Endodermal cell (in vitro differentiated cells): ENCODE measurements at regions not wholly inside any gene's neighbourhood (a gene's known extent, or its start where the extent isn't known, plus 50 kb on each side); places are given as distances from the start of the nearest gene placed in this dataset.
A peak's percentile ranks its signal among the peaks of the same experiment; 100 is the strongest.
"Not testable (repeated sequence)": the region's sequence is repeated elsewhere in the genome, so short reads cannot be mapped to it uniquely, and the experiment has no call there.

Experiments
- DNase-seq: peaks from one replicate; pipeline ENCODE4 v3.0.0-alpha.2; 2017
- H3K27ac ChIP-seq: 2 replicates; pipeline ENCODE4 v1.5.1; 2013; ENCODE audit warnings: mild to moderate bottlenecking, low read depth, low read length, moderate library complexity
- H3K27me3 ChIP-seq: 2 replicates; pipeline ENCODE4 v1.6.1; 2013; ENCODE audit warnings: mild to moderate bottlenecking, low read length, moderate library complexity; ENCODE audit not compliant: insufficient read depth, control insufficient read depth, poor library complexity, severe bottlenecking
- H3K36me3 ChIP-seq: 2 replicates; pipeline ENCODE4 v1.7.0; 2013; ENCODE audit warnings: mild to moderate bottlenecking, low read length, moderate library complexity; ENCODE audit not compliant: control insufficient read depth, insufficient read depth
- H3K4me1 ChIP-seq: one replicate; pipeline ENCODE4 v1.7.0; 2013; ENCODE audit warnings: low read length; ENCODE audit not compliant: control insufficient read depth, insufficient read depth
- H3K4me3 ChIP-seq: 2 replicates; pipeline ENCODE4 v1.5.1; 2013; ENCODE audit warnings: mild to moderate bottlenecking, low read length, moderate library complexity
- H3K9ac ChIP-seq: 2 replicates; pipeline ENCODE4 v1.6.1; 2013; ENCODE audit warnings: mild to moderate bottlenecking, low read length, moderate library complexity; ENCODE audit not compliant: poor library complexity, severe bottlenecking; ENCODE audit errors: extremely low read depth
- H3K9me3 ChIP-seq: 2 replicates; pipeline ENCODE4 v1.6.1; 2013; ENCODE audit warnings: mild to moderate bottlenecking, low read length, moderate library complexity; ENCODE audit not compliant: control insufficient read depth
- H3K27ac Mint-ChIP-seq: 2 replicates; pipeline ENCODE4 v1.8.0; 2020; ENCODE audit warnings: mixed read lengths
- H3K27me3 Mint-ChIP-seq: 2 replicates; pipeline ENCODE4 v1.8.0; 2021; ENCODE audit warnings: mild to moderate bottlenecking, mixed read lengths; ENCODE audit not compliant: insufficient read depth
- H3K36me3 Mint-ChIP-seq: 2 replicates; pipeline ENCODE4 v1.8.0; 2020; ENCODE audit warnings: low read depth, mixed read lengths
- H3K4me1 Mint-ChIP-seq: 2 replicates; pipeline ENCODE4 v1.8.0; 2020; ENCODE audit warnings: mixed read lengths
- H3K4me3 Mint-ChIP-seq: 2 replicates; pipeline ENCODE4 v1.8.0; 2020; ENCODE audit warnings: mild to moderate bottlenecking, moderate library complexity, mixed read lengths
- H3K9me3 Mint-ChIP-seq: 2 replicates; pipeline ENCODE4 v1.8.0; 2020; ENCODE audit warnings: mild to moderate bottlenecking, mixed read lengths
- WGBS, 2 experiments: methylation state at CpG; one replicate each; pipeline versions ENCODE4 v1.1.5 to v1.1.7; 2013; ENCODE audit warnings: missing lambda C conversion rate in 2 of 2, mixed read lengths in 1 of 2; ENCODE audit not compliant: insufficient coverage in 1 of 2, insufficient read length in 1 of 2; 5-methylcytosine and 5-hydroxymethylcytosine counted together

- not testable (repeated sequence) for H3K9me3 ChIP-seq, H3K27me3 Mint-ChIP-seq, H3K4me1 ChIP-seq, H3K4me1 Mint-ChIP-seq, H3K36me3 ChIP-seq, H3K9me3 Mint-ChIP-seq, H3K36me3 Mint-ChIP-seq, H3K9ac ChIP-seq, H3K27ac Mint-ChIP-seq, H3K27me3 ChIP-seq, H3K4me3 ChIP-seq, H3K27ac ChIP-seq, H3K4me3 Mint-ChIP-seq
- DNase-seq, result peak; percentile 38
These were observed 156.4 kb downstream of the SPDYE17 start for GRCh38 chr7:76875760-76876159.

DNA sequence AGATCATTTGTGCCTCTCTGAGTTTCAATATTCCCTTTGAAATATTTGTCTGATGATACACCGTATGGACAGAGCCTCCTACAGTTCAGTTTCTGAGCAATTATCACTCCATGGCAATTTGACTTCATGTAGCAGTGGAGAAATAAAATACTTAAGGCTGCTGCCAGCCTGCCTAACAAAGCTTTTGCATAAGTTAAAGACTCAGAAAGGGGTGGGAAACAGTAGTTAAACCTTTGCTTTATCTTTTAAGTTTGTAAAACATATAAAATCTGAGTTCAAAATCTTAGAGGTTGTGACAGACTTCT is 161.7 kb downstream of the SPDYE17 start:
- not testable (repeated sequence) for H3K9me3 ChIP-seq, H3K27me3 ChIP-seq, H3K27ac Mint-ChIP-seq, H3K4me3 ChIP-seq, H3K36me3 ChIP-seq, H3K4me1 ChIP-seq, H3K36me3 Mint-ChIP-seq, H3K9ac ChIP-seq, H3K4me1 Mint-ChIP-seq, H3K4me3 Mint-ChIP-seq, H3K9me3 Mint-ChIP-seq, DNase-seq, H3K27me3 Mint-ChIP-seq
- peak overlapping the region; percentile 68 for H3K27ac ChIP-seq
- WGBS, 2 experiments, result 83% methylated on average over 1 of the region's 1 CpG; no CpG with 5 or more reads in 1 of the 2 experiments

DNA sequence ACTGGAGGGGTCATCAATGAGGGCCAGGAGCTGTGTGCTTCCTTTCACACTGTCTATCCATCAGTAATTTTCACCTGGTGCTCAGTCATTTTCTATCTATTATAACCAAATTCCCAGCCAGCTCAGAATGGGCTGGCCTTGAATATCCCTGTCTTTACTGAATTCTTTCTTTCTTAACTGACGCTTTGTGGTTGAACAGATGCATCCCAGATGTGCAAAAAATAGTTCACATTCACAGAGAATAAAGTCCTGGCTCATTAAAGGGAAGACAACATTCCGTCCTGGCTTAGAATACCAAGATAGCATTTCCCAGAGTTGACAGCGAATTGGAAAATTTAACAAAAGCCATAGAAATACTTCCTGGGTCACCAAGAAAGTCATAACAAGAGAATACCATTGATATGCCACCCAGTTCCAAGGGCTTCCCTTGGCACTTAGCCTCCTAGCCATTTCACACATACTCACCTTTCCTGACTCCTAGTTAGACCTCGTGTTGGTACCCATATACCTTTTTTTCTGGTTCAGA is 164.7 kb downstream of the SPDYE17 start:
- H3K9ac ChIP-seq, H3K4me3 Mint-ChIP-seq, H3K4me3 ChIP-seq, H3K9me3 ChIP-seq, H3K36me3 ChIP-seq, H3K27ac Mint-ChIP-seq, H3K36me3 Mint-ChIP-seq, DNase-seq, H3K27me3 Mint-ChIP-seq, H3K9me3 Mint-ChIP-seq, H3K27ac ChIP-seq, H3K27me3 ChIP-seq, H3K4me1 Mint-ChIP-seq, H3K4me1 ChIP-seq: not testable (repeated sequence)
- WGBS, 2 experiments, result 100% methylated on average over 1 of the region's 4 CpGs; no CpG with 5 or more reads in 1 of the 2 experiments

DNA sequence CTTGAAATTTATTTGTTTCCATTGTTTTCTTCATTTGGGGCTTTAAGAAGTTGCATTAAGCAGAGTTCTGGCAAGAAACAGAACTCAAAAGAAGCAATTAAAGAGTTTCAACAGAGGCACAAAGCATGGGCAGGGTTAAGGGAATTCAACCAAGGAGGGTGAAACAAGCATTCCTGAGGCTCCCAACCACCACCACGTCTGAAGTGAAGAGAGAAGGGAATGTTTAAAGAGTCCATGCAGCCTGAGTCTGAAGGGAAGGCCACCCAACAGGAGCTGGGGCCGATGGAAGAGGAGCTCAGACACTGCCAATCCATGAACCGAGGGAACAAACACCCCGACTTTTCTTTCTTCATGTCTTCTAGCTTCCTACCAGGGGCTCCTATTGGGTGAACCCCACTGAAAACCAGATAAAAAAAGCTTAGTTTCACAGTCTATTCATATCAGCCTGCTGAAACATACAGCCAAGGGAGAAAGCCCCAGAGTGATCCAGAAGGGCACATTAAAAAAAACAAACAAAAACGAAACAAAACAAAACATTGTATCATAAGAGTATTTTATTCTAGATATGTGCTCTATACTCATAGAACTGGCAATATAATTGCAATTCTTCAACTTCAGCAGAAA is 168.9 kb downstream of the SPDYE17 start:
- H3K27ac ChIP-seq, DNase-seq, H3K9me3 ChIP-seq, H3K27me3 Mint-ChIP-seq, H3K36me3 Mint-ChIP-seq, H3K9ac ChIP-seq, H3K9me3 Mint-ChIP-seq, H3K4me1 ChIP-seq, H3K27me3 ChIP-seq, H3K36me3 ChIP-seq, H3K4me1 Mint-ChIP-seq, H3K4me3 Mint-ChIP-seq, H3K4me3 ChIP-seq, H3K27ac Mint-ChIP-seq: not testable (repeated sequence)
- WGBS, 2 experiments, result no CpG with 5 or more reads among the region's 5 CpGs

DNA sequence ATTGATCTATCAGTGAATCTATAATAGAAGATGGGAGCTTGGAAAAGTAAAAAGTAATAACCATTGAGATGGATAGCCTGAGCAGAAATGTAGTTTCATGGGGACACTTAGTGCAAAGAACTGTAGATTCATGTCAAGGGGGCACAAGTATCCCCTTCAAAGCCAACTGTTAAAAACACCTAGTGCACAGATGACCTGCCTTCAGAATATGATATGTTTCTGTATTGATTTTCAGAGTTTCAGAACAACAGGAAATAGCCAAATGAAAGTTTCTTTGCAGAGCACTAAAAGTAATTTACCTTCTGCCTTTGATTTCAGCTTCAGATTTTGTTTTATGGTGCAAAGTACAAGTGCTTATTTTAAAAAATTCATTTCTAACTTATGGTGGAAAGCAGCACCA is 169.9 kb downstream of the SPDYE17 start:
- H3K9ac ChIP-seq, H3K27me3 ChIP-seq, DNase-seq, H3K27me3 Mint-ChIP-seq, H3K4me3 ChIP-seq, H3K4me1 ChIP-seq, H3K36me3 ChIP-seq, H3K9me3 Mint-ChIP-seq, H3K27ac ChIP-seq, H3K4me3 Mint-ChIP-seq, H3K9me3 ChIP-seq, H3K27ac Mint-ChIP-seq, H3K36me3 Mint-ChIP-seq, H3K4me1 Mint-ChIP-seq: not testable (repeated sequence)

DNA sequence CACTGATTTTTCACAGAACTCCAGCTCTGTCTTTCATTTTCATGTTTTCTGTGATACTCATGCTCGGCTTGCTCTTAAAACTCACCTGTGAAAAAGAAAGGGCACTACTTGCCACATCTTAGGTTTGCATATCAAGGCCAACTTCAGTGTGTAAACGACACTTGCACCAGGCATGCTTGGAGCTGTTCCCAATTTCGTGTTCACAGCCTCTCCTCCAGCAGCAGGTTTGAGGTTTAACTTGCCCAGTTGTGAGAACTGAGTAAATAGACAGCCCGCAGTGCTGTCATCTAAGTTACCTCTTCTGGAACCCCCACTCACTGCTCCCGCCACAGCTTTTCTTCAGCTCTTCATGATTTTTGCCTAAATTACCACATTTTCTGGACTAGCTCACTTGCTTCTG is 172.2 kb downstream of the SPDYE17 start:
- H3K27ac ChIP-seq, H3K9me3 ChIP-seq, H3K4me3 Mint-ChIP-seq, H3K9me3 Mint-ChIP-seq, H3K4me3 ChIP-seq, H3K27ac Mint-ChIP-seq, H3K9ac ChIP-seq, H3K4me1 Mint-ChIP-seq, H3K4me1 ChIP-seq, DNase-seq, H3K36me3 ChIP-seq, H3K27me3 ChIP-seq, H3K36me3 Mint-ChIP-seq, H3K27me3 Mint-ChIP-seq: not testable (repeated sequence)
- WGBS, 2 experiments, result 90 to 94% methylated on average over 2 to 3 of the region's 5 CpGs

- DNase-seq, H3K4me1 ChIP-seq, H3K36me3 ChIP-seq, H3K4me3 ChIP-seq, H3K4me3 Mint-ChIP-seq, H3K27ac ChIP-seq, H3K27me3 Mint-ChIP-seq, H3K9me3 ChIP-seq, H3K9me3 Mint-ChIP-seq, H3K27ac Mint-ChIP-seq, H3K9ac ChIP-seq, H3K4me1 Mint-ChIP-seq, H3K27me3 ChIP-seq, H3K36me3 Mint-ChIP-seq: not testable (repeated sequence)
These were observed 177.5 kb downstream of the SPDYE17 start for GRCh38 chr7:76854631-76855030.
